Ureter (tissue), 1 donor: ENCODE measurements at regions not wholly inside any gene's neighbourhood (a gene's known extent, or its start where the extent isn't known, plus 50 kb on each side); places are given as distances from the start of the nearest gene placed in this dataset.

ENCODE experiments used
- DNase-seq: peaks from one replicate; pipeline ENCODE4 v3.0.0-alpha.2; 2020; ENCODE audit warnings: low spot score
- donor health status: DM: yes; HTN: yes; CAD: no.

DNA sequence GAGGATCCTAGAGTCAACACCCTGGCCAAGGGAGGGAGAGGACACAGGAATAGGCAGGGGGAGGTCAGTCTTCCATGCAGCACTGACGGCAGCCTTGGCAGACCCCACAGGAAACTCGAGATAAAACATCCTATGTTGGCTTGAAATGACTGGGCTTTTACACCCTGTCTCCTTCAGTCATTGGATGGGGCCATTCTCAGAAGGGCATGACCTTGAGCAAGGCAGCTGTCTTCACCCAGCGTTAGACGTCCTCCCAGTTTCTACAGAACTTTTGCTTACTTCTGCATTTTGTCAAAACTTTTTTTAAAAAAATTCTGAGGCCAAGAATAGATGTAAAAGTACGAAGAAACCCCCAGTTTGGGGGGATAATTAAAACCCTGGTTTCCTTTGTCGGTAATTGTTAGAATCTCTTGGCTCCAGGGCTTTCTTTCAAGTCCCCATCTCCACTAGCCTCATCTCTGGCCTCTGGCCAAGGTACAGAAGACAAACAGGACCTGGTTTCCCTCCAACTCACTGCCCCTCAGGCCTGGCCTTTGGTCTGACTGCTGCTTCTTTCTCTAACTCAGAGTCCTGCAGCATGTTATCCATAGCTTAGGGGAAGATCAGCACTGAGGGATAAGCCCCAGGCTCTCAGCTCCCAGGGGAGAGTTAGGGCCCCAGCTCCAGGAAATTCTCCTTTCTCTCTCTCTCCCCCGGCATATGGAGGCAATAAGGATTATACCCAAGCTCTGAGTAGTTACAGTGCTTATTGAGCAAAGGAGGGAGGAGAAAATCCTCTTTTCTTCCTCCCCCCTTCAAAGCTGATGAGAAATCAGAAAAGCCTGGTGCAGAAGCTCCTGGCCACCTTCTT is 51.6 kb upstream of the KCND3 start:
- no peak for DNase-seq

DNA sequence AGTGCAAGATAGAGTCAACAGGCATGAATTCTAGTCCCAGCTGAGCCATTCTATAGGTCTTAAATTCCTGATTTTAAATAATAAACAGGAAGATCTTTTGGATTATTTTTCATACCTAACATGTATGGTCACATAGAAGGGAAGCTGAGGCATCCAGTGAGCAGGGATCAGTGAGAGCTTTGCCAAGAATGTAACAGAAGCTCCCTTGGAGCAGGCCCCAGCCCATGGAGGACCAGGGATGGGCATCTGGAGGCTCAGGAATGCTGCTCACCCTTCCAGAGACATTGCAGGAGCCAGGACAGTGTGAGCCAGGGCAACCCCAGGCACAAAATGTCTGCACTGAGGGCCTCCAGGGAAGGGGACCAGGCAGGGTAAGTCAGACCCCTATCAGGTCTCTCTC is 54.4 kb upstream of the KCND3 start:
- DNase-seq, result no peak

DNA sequence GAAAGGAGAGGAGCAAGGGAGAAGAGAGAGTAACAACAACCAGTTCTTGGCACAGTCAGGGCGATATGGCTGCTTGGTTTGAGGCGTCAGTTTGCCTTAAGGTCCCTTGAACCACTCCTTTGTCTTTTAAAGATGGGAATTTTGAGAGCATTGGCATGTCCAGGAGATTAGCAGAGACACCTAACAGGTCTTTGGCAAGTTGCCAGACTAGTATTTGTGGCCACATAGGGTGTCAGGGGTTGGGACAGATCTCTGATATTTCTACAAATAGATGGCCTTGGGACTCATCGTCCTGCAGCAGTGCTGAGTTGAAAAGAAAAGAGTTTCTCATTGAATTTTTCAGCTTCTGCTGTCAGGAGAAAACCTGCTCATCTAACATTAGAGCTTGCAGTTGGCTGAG is 55.3 kb upstream of the KCND3 start:
- DNase-seq, result no peak

DNA sequence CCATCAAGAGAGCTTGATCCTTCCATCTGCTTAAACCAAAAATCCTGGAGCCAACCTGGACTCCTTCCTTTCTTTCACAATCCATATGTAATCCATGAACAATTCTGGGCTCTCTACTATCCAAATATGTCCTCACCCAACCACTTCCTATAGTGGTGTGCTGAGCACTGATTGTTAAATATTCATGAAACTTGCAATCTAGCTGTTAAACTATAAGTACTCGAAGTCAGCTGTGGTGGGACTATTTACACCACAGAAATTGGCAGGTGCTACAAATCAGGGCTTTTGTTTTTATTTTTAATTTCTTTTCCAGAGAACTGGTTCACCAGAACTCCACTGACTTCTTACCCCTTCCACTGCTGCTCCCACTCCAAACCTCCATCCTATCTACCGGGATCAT is 57.2 kb upstream of the KCND3 start:
- no peak for DNase-seq

DNA sequence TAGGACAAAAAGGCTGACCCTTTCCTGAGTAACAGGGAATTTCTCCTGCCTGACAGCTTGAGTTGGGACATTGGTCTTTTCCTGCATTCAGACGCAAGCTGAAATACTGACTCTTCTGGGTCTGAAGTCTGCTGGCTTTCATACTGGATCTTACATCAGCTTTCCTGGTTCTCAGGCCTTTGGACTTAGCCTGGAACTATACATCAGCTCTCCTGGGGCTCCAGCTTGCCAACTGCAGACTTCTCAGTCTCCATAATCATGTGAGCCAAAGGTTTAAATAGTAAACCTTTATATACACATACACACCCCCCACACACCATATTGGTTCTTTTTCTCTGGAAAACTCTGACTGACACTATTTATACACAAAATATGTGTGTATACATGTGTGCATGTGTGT is 59.0 kb upstream of the KCND3 start:
- no peak for DNase-seq

DNA sequence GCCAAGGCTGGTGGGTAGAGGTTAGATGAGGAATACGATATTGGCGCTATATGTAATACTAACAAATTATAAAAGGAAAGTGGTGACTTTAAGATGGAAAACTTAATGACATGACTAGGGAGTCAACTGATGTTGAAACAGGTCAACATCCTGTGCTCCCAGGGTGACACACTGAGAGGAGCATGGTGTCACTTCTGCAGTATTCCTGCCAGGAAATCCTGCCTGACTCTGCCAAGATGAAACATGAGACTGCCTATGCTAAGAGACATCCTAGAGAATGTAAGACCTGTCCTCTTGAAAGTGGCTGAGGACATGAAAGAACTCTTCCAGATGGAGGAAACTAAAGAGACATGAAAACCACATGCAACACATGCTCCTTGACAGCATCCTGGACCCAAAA is 65.0 kb upstream of the KCND3 start:
- no peak for DNase-seq

DNA sequence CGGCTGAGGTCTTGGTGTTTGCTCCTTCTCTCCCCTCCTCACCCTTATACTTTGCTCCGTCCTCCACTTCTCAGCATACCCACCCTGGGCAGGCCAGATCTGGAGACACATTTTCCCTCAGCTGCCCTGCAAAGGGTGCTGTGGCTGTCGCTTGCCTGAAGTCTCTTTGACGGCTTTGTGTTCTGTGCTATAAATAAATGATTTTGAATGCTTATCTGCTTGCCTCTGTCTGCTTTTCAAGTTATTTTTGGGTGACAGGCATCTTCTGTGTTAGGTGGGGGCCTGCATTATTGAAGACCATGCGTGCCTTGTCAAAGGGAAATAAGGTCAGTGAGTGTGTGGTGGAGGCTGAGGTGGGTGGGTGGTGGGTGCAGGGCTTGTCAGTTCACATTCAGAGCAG is 66.9 kb upstream of the KCND3 start:
- DNase-seq, result no peak

DNA sequence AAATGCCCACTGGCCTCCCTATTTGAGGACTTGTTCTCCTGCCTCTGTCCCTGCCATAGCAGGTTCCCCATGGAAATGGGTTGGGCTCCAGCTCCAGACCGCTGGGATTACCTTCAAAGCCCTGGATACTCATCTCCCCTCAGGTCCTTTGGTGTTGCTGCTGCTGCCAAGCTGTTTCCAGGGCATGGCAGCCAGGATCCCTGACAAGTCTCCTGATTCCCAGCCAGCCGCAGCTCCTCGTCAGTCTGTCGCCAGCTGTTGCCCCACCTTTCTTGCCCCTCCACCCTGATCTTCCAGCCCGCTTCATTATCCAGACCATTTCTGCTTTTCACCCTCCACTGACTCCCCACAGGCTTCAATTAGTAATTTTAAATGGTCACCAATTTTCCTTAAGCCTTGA is 68.3 kb upstream of the KCND3 start:
- DNase-seq, result no peak

DNA sequence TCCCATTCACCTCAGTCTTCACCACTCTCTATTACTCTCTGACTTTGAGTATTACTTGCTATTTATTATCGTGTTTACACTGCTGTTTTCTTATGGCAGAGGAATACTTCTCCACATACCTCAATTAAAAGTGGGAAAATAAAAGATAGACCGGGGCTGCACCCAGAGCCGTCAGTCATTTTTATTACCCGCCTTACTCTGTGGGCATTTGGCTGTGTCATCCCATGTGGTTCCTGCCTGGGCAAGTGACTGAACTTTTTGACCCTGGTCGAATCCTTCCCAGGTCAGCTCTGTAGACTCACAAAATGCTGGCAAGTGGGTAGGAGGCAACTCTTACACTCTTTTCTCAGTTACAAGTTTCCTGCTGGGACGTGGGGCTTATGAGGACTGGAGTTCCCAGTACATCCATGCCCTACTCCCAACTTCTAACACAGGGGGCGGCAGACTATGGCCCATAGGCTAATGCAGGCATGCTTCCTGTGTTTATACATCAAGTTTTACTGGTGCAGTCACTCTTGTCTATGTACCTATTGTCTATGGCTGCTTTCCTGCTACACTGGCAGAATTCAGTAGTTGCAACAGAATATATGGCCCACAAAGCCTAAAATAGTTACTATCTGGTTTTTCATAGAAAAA is 69.5 kb upstream of the KCND3 start:
- DNase-seq, result no peak

DNA sequence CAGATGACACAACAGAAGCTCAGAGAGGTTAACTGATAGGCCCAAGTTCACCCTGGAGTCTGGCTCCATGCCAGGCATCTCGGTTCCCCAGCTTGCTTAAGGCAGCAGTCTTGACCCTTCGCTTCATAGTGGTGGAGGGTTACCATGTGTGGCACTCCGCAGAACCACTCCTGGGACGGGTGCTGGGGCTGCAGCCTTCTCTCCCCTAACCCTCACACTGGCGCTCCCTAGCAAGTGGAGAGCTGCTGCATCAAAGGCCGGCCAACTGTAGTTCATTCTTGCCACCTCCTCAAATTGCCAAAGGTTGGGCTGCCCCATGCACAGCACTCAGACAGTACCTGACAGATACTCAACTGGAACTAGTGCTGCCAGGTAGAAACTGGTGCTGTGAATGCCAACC is 70.2 kb upstream of the KCND3 start:
- no peak for DNase-seq

DNA sequence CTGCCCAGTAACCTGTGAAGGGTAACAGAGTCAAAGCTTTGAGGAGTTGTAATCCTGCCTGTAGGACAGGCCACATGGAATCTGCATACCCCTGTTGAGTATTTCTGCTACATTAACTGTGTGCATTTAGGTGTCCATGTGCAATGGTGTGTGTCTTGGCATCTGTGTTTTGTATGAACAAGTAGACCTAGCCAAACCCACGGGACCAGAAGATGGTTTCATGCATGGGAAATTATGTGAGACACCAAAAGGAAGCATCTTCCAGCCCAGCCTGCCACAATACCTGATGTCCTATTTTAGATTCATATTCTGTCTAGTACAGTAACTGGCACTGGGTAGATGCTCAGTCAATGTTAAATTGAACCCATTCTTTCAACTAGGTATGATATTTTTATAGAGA is 70.8 kb upstream of the KCND3 start:
- DNase-seq, result no peak

DNA sequence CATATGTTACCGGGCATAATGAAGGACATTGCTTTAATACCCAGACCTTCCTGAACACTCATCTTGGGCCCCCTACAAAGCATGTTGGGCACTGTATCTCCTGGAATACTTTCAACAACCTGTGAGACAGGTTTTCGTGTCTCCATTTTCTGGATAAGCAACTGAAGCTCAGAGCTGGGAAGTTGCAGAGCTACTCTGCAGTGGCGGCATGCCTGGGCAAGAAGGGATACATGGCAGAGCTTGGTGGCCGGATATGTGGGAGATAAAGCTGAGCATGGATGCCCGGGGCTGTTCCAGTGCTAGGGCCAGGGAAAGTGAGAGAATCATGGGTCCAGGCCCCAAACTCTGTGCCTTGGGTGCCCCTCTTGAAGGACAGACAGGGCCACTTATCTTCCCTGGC is 71.6 kb upstream of the KCND3 start:
- DNase-seq, result peak; percentile 49

DNA sequence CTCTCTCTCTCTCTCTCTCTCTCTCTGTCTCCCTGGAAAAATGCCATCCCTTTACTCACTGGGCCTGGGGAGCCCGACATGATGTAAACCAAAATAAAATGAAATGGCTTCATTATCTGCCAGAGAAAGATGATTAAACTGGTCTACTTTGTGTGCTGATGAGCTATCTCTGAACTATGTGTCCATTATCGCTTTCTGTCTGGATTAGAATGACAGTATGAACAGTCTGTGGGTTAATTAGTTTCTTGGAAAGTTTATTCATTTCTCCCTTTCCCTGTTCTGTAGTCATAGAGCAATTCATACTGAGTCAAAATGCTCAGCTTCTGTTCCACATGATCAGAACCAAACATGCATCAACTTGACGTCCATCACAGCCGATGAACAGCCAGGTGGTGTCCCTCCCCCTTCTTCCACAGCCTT is 72.4 kb upstream of the KCND3 start:
- no peak for DNase-seq

DNA sequence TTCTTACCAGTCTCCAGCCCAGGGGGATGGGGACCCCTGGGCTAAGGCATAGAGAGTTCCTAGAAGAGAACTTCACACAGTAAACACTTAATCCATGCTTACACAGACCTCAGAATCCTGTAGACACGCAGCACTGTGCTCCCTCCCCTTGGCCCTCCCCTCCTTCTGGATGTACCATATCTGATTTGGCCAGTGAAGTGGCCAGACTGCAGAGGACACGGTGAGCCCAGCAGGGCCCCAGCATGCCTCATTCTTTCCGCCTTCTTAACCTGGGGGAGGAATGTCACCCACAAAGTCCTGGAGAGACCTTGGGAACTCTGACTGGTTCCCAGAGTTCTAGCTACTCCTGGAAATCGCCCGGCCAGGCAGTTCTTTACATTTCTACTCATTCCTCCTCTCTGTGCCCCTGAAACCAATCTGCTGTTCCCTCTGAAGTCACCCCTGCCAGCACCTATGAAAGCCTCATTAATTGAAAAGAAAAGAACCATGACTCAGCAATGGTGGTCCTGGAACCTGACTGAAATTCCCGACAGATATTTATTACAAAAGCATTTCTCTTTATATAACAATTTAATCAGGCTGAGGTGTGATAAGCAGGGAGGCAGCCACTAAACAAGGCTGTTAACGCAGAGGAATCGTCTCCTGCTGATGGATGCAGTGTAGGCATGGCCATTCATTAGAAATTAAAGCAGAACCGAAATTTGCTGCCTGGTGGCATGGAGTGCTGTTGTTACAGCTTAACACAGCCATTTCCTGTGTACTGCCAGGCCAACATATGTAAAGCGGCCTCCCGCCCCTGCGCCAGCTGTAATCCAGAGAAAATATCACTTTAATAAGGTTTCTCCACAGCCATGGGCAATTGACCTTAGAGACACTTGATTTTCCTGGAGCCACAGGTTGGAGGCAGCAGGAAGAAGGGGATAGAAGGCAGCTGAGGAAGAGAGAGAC is 74.6 kb upstream of the KCND3 start:
- no peak for DNase-seq

DNA sequence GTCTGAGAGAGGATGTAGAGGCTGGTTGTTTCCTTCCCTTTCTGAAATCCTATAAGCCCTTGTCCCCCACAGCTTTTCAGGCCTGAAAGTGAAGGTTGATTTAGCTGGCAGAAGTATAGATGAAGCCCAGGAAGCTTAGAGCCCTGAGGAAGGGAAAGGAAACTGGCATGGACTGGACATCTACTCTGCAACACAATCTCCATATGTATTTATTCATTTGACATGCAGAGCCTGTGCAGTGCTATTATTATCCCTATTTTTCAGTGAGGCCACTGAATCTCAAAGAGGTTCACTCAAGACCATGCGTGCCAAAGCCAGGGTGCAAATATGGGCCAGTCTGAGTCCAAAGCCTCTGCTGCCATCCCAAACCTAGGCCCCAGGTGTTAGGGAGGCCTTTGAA is 78.5 kb upstream of the KCND3 start:
- no peak for DNase-seq

DNA sequence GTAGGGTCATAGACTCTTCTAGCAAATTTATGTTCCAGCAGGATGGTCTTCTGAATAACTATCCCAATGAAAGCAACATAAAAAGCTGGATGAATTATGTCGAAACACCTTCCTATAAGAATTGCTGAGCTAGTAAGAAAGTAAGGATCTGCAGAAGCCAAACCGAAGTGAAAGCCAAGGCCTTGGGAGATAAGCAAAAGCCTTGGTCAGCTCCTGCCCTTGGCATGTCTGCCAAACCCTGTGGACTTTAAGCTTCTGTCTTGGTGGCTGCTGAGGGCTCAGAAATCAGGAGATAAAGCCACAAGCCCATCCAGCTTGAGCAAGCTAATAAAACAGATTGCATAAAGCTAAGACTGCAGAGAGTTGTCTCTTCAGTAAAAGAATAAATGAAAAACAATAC is 81.2 kb upstream of the KCND3 start:
- no peak for DNase-seq

DNA sequence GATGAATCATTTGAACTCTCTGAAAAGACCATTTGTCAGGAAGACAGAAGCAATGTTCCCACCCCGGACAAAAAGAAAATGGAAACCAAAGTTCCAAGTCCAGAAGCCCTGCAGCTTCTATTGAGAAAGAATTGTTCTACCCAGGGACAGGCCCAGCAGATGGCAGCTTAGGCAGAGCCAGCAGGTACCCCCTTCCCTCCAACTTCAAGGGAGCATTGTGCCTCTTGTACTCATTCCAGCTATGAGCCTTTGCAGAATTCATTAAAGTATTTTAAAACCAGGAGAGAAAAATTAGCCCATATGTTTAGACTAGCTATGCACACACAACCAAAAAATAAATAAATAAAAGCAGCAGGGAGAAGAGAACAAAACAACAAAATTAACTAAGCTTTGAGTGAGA is 85.2 kb upstream of the KCND3 start:
- no peak for DNase-seq

DNA sequence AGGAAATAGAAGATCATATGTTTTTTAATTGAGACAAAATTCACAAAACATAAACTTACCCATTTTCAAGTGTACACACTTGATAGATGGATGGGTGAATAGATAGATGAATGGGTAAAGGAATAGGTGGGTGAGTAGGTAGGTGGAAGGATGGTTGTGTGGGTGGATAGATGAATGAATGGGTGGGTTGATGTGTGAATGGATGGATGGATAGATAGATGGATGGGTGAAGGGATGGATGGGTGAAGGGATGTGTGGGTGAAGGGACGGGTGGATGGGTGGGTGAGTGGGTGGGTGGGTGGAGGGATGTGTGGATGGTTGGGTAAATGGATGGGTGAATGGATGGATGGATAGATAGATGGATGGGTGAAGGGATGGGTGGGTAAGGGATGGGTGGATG is 86.1 kb upstream of the KCND3 start:
- no peak for DNase-seq

DNA sequence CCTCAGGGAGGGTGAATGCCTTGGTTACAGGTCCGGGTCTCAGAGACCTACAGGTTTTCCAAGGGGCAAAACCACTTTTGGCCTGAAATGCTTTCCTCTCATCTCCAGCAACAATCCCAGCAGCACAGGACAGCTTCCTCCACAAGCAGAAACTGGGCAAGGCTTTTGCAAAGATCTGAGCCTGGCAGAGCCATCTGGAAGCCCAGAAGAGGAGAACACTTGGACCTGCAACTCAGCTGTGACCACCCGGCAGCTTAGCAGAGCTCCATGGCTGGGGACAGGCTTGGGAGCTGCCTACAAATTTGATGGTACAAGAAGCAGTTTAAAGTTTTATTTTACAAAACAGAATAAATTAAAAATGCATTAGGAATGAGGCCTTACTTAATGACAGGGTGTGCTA is 90.0 kb upstream of the KCND3 start:
- DNase-seq, result no peak

DNA sequence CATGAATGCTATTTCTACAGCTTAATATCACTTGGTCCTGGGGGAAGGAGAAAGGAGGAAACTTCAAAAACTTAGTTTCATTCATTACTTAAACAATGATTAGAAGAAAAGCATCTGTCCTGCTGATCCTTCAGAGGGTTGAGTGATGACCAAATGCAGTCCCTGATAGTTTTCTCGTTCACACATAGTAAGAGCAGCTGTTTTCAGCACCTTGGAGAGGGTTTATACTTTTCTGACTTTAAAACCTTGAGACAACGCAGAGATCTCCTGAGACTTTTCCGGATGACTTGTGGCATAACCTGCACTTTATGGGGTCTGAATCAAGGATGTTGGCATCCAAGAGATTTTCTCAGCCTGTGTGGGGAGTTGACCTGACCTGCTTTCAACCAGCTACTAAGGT is 94.0 kb upstream of the KCND3 start:
- DNase-seq, result no peak

DNA sequence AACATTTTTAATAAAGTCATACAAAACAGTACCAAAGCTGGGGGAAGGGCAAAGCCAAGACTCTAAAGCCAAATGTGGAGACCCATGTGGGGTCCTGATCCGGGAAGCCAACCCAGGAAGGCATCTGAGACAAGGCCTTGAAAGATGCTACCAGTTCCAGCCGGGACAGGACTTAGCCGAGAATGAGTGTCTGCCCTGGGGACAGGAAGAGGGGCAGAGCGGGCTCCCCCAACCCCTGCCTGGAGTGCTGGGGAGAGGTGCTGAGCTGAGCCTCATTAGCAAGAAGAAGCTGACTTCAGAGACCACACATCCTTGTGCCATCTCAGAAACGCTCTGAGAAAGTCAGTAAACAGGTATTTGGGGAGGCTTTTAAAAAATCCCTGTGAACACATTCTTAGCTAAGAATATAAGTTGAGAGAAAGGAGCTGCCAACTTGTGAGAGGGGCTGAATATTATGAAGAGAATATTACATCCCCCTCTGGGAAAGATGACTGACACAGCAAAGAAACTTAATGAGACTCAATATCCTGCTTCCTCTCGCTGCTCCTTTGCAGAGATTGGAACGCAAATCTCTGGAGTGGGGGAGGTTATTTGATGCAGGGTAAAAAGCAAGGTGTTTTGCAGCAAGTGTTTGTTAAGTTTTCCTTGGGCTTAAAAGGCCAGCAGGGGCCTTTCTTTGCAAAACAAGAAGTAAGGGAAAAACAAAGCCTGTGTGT is 103.3 kb upstream of the KCND3 start:
- DNase-seq, result no peak

DNA sequence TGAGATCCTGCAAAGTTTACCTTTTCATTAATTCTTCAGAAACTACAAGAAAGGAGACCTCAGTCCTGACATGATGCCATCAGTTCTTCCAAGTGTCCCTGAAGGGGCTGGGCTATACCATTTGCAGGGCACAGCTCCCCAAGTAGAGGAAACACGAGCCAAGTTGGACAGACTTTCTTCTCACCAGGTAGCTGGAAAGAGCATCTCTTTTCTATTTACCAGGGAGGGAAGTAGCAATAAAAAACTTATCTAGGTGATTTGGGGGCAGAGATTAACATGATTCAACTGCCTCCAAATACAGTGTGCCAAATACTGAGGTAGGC is 103.9 kb upstream of the KCND3 start:
- no peak for DNase-seq
